ENCODE measurements at regions not wholly inside any gene's neighbourhood (a gene's known extent, or its start where the extent isn't known, plus 50 kb on each side); places are given as distances from the start of the nearest gene placed in this dataset.

DNA sequence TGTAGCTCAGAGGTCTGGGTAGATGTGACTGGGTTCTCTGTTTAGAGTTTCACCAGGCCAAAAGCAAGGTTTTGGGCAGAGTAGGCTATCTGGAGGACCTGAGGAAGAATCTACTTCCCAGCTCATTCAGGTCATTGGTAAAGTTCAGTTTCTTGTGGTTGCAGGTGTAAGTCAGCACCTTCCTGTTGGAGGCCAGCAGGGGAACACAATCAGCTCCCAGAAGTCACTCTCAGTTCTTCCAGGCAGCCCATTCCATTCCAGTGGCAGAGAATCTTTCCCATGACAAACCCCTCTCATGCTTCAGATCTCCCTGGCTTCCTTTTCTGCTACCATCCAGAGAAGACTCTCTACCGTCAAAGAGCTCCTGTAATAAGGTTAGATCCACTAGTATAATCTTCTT, 176.2 kb upstream of the UFM1 start:
- Histone ChIP-seq H3K9ac (ENCODE audit: insufficient read depth, low read length) (no peak overlapping the region), H3K4me2 (ENCODE audit: extremely low read depth, insufficient read depth, low read length) (no peak overlapping the region), H3K36me3 (ENCODE audit: control insufficient read depth, insufficient read depth, low read length) (no peaks in the 10 kb centered on the region), H3K4me1 (ENCODE audit: control insufficient read depth, extremely low read depth, insufficient read depth, low read length) (no peaks in the 10 kb centered on the region), H3K79me2 (ENCODE audit: control insufficient read depth, insufficient read depth, low read length) (no peaks in the 10 kb centered on the region), H2AFZ (ENCODE audit: low read length) (no peak overlapping the region), H3K27ac (ENCODE audit: insufficient read depth, low read length) (no peak overlapping the region), H3K9me3 (ENCODE audit: control insufficient read depth, insufficient read depth, low read depth, low read length) (no peaks in the 10 kb centered on the region), H3K27me3 (ENCODE audit: control insufficient read depth, insufficient read depth, low read length) (no peaks in the 10 kb centered on the region), H3K4me3 (replicated peaks in 1 of 4; ENCODE audit: control extremely low read depth in 1 of 4, insufficient read depth in 1 of 4, low read depth in 3 of 4, low read length in 4 of 4) (no peak overlapping the region), H4K20me1 (ENCODE audit: control insufficient read depth, extremely low read depth, insufficient read depth, low read length) (no peaks in the 10 kb centered on the region)
- TF ChIP-seq, protein P1, sequence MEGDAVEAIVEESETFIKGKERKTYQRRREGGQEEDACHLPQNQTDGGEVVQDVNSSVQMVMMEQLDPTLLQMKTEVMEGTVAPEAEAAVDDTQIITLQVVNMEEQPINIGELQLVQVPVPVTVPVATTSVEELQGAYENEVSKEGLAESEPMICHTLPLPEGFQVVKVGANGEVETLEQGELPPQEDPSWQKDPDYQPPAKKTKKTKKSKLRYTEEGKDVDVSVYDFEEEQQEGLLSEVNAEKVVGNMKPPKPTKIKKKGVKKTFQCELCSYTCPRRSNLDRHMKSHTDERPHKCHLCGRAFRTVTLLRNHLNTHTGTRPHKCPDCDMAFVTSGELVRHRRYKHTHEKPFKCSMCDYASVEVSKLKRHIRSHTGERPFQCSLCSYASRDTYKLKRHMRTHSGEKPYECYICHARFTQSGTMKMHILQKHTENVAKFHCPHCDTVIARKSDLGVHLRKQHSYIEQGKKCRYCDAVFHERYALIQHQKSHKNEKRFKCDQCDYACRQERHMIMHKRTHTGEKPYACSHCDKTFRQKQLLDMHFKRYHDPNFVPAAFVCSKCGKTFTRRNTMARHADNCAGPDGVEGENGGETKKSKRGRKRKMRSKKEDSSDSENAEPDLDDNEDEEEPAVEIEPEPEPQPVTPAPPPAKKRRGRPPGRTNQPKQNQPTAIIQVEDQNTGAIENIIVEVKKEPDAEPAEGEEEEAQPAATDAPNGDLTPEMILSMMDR (conservative IDR thresholded peaks at IDR 0.05 in 1 of 2, IDR thresholded peaks at IDR 0.05 in 1 of 2; ENCODE audit: low read depth in 1 of 2, low read length in 2 of 2), result no peak
- TF ChIP-seq EZH2 (IDR thresholded peaks at IDR 0.05; ENCODE audit: low read length, missing control alignments), result no peak
- no peak for DNase-seq (ENCODE audit: low read depth in 2 of 2)

DNA sequence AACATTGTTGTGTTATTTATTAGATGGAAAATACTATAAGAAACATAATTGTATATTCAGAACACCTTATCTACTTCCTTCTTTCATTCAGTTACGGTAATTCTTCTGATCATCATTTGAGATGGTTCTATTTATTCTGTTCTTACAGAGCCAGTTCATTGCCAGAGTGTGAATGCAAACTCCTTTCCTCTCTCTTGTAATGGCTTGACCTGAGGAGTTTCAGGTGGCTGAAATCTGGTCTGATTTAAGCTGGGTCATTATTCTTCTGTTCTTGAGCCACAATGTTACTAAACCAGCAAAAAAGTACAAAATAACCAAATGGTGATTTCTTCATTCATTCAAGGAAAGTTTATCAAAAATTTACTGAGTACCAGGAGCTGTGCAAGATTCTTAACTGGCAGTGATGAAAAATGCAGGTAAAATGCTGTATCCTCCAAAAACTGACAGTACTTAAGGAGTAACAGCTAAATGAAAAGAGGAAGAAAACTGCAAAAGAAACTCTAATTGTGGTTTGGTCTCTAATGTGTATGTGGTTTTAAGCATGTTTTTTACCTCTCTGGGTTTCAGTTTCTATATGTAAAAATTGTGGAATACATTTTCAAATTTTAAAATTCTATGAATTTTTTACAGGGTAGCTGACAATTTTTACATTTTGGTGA, 182.4 kb upstream of the UFM1 start:
- Histone ChIP-seq H3K79me2 (ENCODE audit: control insufficient read depth, insufficient read depth, low read length) (no peaks in the 10 kb centered on the region), H3K4me1 (ENCODE audit: control insufficient read depth, extremely low read depth, insufficient read depth, low read length) (no peaks in the 10 kb centered on the region), H3K9ac (ENCODE audit: insufficient read depth, low read length) (no peak overlapping the region), H2AFZ (ENCODE audit: low read length) (no peak overlapping the region), H3K27me3 (ENCODE audit: control insufficient read depth, insufficient read depth, low read length) (no peaks in the 10 kb centered on the region), H3K4me2 (ENCODE audit: extremely low read depth, insufficient read depth, low read length) (no peak overlapping the region), H3K9me3 (ENCODE audit: control insufficient read depth, insufficient read depth, low read depth, low read length) (no peaks in the 10 kb centered on the region), H3K27ac (ENCODE audit: insufficient read depth, low read length) (no peak overlapping the region), H4K20me1 (ENCODE audit: control insufficient read depth, extremely low read depth, insufficient read depth, low read length) (no peaks in the 10 kb centered on the region), H3K4me3 (replicated peaks in 1 of 4; ENCODE audit: control extremely low read depth in 1 of 4, insufficient read depth in 1 of 4, low read depth in 3 of 4, low read length in 4 of 4) (no peak overlapping the region), H3K36me3 (ENCODE audit: control insufficient read depth, insufficient read depth, low read length) (no peaks in the 10 kb centered on the region)
- TF ChIP-seq, protein P1 (conservative IDR thresholded peaks at IDR 0.05 in 1 of 2, IDR thresholded peaks at IDR 0.05 in 1 of 2; ENCODE audit: low read depth in 1 of 2, low read length in 2 of 2), result no peak
- no peak for TF ChIP-seq EZH2 (IDR thresholded peaks at IDR 0.05; ENCODE audit: low read length, missing control alignments)
- DNase-seq (ENCODE audit: low read depth in 2 of 2), result no peak

DNA sequence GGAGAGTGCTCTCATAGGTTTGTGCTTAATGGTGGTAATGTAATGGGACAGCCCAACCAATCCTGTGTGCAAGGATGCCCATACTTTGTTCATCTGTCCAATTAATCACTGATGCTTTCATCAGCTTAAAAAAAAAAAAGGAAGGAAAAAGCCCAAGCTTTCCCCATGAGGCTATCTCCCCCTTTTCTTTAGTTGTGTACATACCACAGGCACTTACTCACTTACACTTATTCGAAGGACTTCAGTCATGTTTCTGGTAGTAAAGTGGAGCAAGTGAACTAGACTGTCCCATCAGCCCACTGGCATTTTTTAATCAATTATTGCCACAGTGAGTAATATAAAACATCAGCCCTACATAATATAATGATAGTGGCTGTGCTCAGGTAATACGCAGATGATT, 183.5 kb upstream of the UFM1 start:
- Histone ChIP-seq H3K9ac (ENCODE audit: insufficient read depth, low read length) (no peak overlapping the region), H3K4me1 (ENCODE audit: control insufficient read depth, extremely low read depth, insufficient read depth, low read length) (no peaks in the 10 kb centered on the region), H3K4me2 (ENCODE audit: extremely low read depth, insufficient read depth, low read length) (no peak overlapping the region), H3K36me3 (ENCODE audit: control insufficient read depth, insufficient read depth, low read length) (no peaks in the 10 kb centered on the region), H4K20me1 (ENCODE audit: control insufficient read depth, extremely low read depth, insufficient read depth, low read length) (no peaks in the 10 kb centered on the region), H3K79me2 (ENCODE audit: control insufficient read depth, insufficient read depth, low read length) (no peaks in the 10 kb centered on the region), H3K4me3 (replicated peaks in 1 of 4; ENCODE audit: control extremely low read depth in 1 of 4, insufficient read depth in 1 of 4, low read depth in 3 of 4, low read length in 4 of 4) (no peak overlapping the region), H3K9me3 (ENCODE audit: control insufficient read depth, insufficient read depth, low read depth, low read length) (no peaks in the 10 kb centered on the region), H3K27me3 (ENCODE audit: control insufficient read depth, insufficient read depth, low read length) (no peaks in the 10 kb centered on the region), H2AFZ (ENCODE audit: low read length) (no peak overlapping the region), H3K27ac (ENCODE audit: insufficient read depth, low read length) (no peak overlapping the region)
- DNase-seq (ENCODE audit: low read depth in 2 of 2), result peak in 1 of 2 donors; percentile 50
- TF ChIP-seq, protein P1 (conservative IDR thresholded peaks at IDR 0.05 in 1 of 2, IDR thresholded peaks at IDR 0.05 in 1 of 2; ENCODE audit: low read depth in 1 of 2, low read length in 2 of 2), result no peak
- no peak for TF ChIP-seq EZH2 (IDR thresholded peaks at IDR 0.05; ENCODE audit: low read length, missing control alignments)

Data from fibroblast of lung (primary cell).